ENCODE measurements at regions not wholly inside any gene's neighbourhood (a gene's known extent, or its start where the extent isn't known, plus 50 kb on each side); places are given as distances from the start of the nearest gene placed in this dataset.

GRCh38 chr6:14430218-14430617, 312.6 kb downstream of the CD83 start:
- H3K4me3 ChIP-seq (ENCODE audit: low read length in 3 of 3), result no peak overlapping the region
- no peaks in the 10 kb centered on the region for H3K27me3 ChIP-seq (ENCODE audit: control insufficient read depth in 3 of 3, insufficient read depth in 3 of 3, low read length in 3 of 3)
- no peaks in the 10 kb centered on the region for H3K36me3 ChIP-seq (ENCODE audit: control insufficient read depth in 3 of 3, insufficient read depth in 3 of 3, low read length in 3 of 3)
- no peaks in the 10 kb centered on the region for H3K9me3 ChIP-seq (ENCODE audit: control insufficient read depth in 3 of 3, low read length in 3 of 3)
- H3K9ac ChIP-seq (ENCODE audit: low read depth in 1 of 3, low read length in 3 of 3), result no peak overlapping the region
- H3K4me1 ChIP-seq (ENCODE audit: control insufficient read depth in 3 of 3, insufficient read depth in 3 of 3, low read length in 3 of 3), result peaks cover 3 to 7% (median 5%) of the 10 kb centered on the region in 3 donors
- H3K27ac ChIP-seq (ENCODE audit: low read depth, low read length), result no peak overlapping the region

DNA sequence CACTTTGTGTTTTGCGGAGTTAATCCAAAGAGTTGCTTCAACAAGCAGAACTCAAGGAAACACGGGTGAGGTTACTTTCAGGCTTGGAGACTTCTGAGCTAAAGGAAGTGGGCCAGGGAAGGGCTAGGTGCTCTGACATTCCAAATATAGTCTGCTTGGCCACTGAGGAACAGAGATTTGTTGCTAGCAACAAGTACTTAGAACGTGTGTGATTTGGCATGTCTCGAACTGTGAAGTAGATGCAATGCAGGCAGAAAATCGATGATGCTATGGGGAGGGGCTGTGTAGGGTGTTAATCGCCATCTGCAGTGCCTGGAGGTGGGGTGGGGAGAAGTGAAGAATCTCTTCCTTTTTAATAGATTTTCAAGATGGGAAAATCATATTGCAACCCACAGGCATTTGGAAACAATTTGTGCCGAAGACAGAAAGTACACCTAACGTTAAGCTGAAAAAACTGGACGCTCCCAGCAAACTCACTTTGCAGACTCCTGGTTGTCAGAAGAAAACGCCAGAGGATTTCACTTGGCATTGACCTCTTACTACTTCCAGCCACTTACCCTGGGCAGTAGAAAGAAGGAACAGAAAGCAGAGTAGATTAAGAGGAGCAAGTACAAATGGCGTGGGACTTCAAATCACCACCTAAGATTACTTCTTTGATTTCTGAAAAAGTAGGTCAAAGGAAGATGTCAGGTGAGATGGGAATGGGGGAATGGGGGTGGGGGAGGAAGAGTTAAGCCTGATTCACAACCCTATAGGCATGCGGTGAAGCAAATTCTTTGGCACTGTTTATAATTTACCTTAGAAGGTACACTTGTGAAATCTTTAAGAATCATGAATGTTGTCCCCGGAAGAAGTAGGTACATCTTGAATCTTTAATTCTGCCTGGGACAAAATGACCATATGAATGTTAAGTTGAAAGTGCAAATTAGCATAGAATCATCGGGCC, 314.1 kb downstream of the CD83 start:
- H3K27ac ChIP-seq (ENCODE audit: low read depth, low read length), result no peak overlapping the region

DNA sequence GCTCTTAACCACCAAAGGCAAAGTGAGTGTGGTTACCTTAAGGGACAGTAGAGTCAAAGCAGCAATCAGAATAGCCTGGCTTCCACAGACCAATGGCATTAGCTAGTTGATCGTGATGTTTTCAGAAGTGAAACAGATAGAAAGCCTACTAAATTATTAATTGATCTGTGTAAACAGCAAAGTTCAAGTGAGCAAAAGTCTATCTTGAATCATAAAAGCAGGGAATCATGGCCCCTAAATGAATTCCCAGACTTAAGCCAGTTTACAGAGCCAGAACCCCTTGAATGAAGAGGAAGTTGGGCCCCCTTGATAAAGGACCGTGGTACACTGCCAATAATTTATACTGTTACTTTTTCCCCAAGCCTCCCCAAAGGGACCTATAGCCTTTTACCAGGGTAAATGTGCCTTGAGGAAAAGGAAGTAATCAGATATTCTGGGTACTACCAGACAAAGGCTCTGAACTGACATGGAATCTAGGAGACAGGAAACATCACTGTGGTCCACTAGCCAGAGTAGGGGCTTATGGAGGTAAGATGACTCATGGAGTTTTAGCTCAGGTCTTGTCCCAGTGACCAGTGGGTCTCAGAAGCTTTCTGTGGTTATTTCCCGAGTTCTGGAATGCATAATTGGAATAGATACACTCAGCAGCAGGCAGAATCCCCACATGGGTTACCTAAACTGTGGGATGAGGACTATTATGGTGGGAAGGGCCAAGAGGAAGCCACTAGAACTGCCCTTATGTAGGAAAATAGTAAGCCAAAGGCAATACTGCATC, 317.5 kb downstream of the CD83 start:
- no peak overlapping the region for H3K27ac ChIP-seq (ENCODE audit: low read depth, low read length)
- H3K4me3 ChIP-seq (ENCODE audit: low read length in 3 of 3), result no peak overlapping the region

More for the DNA sequence above, 314.1 kb downstream of the CD83 start:
- Histone ChIP-seq H3K9me3 (ENCODE audit: control insufficient read depth in 3 of 3, low read length in 3 of 3) (no peaks in the 10 kb centered on the region), H3K4me3 (ENCODE audit: low read length in 3 of 3) (peak overlapping the region in 2 of 3 donors; percentile 22 to 48), H3K4me1 (ENCODE audit: control insufficient read depth in 3 of 3, insufficient read depth in 3 of 3, low read length in 3 of 3) (peaks cover 3 to 7% (median 5%) of the 10 kb centered on the region in 3 donors), H3K27me3 (ENCODE audit: control insufficient read depth in 3 of 3, insufficient read depth in 3 of 3, low read length in 3 of 3) (no peaks in the 10 kb centered on the region), H3K9ac (ENCODE audit: low read depth in 1 of 3, low read length in 3 of 3) (no peak overlapping the region), H3K36me3 (ENCODE audit: control insufficient read depth in 3 of 3, insufficient read depth in 3 of 3, low read length in 3 of 3) (no peaks in the 10 kb centered on the region)

GRCh38 chr6:14436592-14437132, 319.1 kb downstream of the CD83 start:
- Histone ChIP-seq H3K4me3 (ENCODE audit: low read length in 3 of 3) (no peak overlapping the region), H3K27me3 (ENCODE audit: control insufficient read depth in 3 of 3, insufficient read depth in 3 of 3, low read length in 3 of 3) (no peaks in the 10 kb centered on the region), H3K27ac (ENCODE audit: low read depth, low read length) (no peak overlapping the region), H3K9ac (ENCODE audit: low read depth in 1 of 3, low read length in 3 of 3) (no peak overlapping the region), H3K36me3 (ENCODE audit: control insufficient read depth in 3 of 3, insufficient read depth in 3 of 3, low read length in 3 of 3) (no peaks in the 10 kb centered on the region), H3K4me1 (ENCODE audit: control insufficient read depth in 3 of 3, insufficient read depth in 3 of 3, low read length in 3 of 3) (peaks cover 8 to 15% (median 12%) of the 10 kb centered on the region in 3 donors), H3K9me3 (ENCODE audit: control insufficient read depth in 3 of 3, low read length in 3 of 3) (no peaks in the 10 kb centered on the region)

More for the DNA sequence above, 317.5 kb downstream of the CD83 start:
- Histone ChIP-seq H3K27me3 (ENCODE audit: control insufficient read depth in 3 of 3, insufficient read depth in 3 of 3, low read length in 3 of 3) (no peaks in the 10 kb centered on the region), H3K4me1 (ENCODE audit: control insufficient read depth in 3 of 3, insufficient read depth in 3 of 3, low read length in 3 of 3) (peaks cover 3 to 7% (median 5%) of the 10 kb centered on the region in 3 donors), H3K9ac (ENCODE audit: low read depth in 1 of 3, low read length in 3 of 3) (no peak overlapping the region), H3K36me3 (ENCODE audit: control insufficient read depth in 3 of 3, insufficient read depth in 3 of 3, low read length in 3 of 3) (no peaks in the 10 kb centered on the region), H3K9me3 (ENCODE audit: control insufficient read depth in 3 of 3, low read length in 3 of 3) (no peaks in the 10 kb centered on the region)

GRCh38 chr6:14439419-14439818, 321.8 kb downstream of the CD83 start:
- Histone ChIP-seq H3K36me3 (ENCODE audit: control insufficient read depth in 3 of 3, insufficient read depth in 3 of 3, low read length in 3 of 3) (no peaks in the 10 kb centered on the region), H3K4me1 (ENCODE audit: control insufficient read depth in 3 of 3, insufficient read depth in 3 of 3, low read length in 3 of 3) (peaks cover 14 to 18% (median 18%) of the 10 kb centered on the region in 3 donors)

DNA sequence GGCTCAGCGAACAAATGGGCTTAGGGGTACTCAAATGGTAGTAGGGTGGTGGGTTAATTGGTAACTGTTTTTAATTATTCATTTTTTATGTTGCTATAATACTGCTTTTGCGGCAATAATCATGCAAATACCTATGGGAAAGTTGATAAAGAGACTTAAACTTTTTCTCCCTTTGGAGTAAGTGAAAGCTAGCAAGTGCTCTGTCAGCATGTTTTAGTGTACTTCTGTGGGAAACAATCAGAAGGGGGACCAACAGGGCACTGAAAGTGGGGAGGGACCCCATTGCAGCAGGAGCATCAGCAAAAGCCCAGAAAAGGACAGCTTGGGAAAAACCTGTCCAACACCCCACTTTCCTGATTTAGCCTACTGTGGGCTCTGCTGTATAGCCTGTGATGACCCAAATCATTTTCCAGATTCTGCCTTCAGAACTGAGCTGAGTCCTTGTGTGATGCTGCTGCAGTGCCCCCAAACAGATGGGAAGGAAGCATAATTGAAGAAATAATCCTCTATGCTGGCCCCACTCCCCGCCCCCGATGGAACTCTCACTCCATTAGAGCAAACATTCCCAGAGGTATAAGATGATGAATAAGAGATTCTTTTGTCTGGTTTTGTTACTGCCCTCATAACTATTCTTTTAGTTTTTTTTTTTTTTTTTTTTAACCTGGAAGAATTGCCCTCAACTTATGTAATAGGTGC, 322.8 kb downstream of the CD83 start:
- H3K36me3 ChIP-seq (ENCODE audit: control insufficient read depth in 3 of 3, insufficient read depth in 3 of 3, low read length in 3 of 3), result no peaks in the 10 kb centered on the region
- no peak overlapping the region for H3K9ac ChIP-seq (ENCODE audit: low read depth in 1 of 3, low read length in 3 of 3)
- H3K27me3 ChIP-seq (ENCODE audit: control insufficient read depth in 3 of 3, insufficient read depth in 3 of 3, low read length in 3 of 3), result no peaks in the 10 kb centered on the region
- H3K4me3 ChIP-seq (ENCODE audit: low read length in 3 of 3), result no peak overlapping the region
- no peaks in the 10 kb centered on the region for H3K9me3 ChIP-seq (ENCODE audit: control insufficient read depth in 3 of 3, low read length in 3 of 3)
- peaks cover 14 to 18% (median 18%) of the 10 kb centered on the region in 3 donors for H3K4me1 ChIP-seq (ENCODE audit: control insufficient read depth in 3 of 3, insufficient read depth in 3 of 3, low read length in 3 of 3)
- no peak overlapping the region for H3K27ac ChIP-seq (ENCODE audit: low read depth, low read length)

More at GRCh38 chr6:14439419-14439818, 321.8 kb downstream of the CD83 start:
- H3K9ac ChIP-seq (ENCODE audit: low read depth in 1 of 3, low read length in 3 of 3), result no peak overlapping the region
- H3K4me3 ChIP-seq (ENCODE audit: low read length in 3 of 3), result no peak overlapping the region
- no peaks in the 10 kb centered on the region for H3K27me3 ChIP-seq (ENCODE audit: control insufficient read depth in 3 of 3, insufficient read depth in 3 of 3, low read length in 3 of 3)
- H3K27ac ChIP-seq (ENCODE audit: low read depth, low read length), result no peak overlapping the region
- H3K9me3 ChIP-seq (ENCODE audit: control insufficient read depth in 3 of 3, low read length in 3 of 3), result no peaks in the 10 kb centered on the region

DNA sequence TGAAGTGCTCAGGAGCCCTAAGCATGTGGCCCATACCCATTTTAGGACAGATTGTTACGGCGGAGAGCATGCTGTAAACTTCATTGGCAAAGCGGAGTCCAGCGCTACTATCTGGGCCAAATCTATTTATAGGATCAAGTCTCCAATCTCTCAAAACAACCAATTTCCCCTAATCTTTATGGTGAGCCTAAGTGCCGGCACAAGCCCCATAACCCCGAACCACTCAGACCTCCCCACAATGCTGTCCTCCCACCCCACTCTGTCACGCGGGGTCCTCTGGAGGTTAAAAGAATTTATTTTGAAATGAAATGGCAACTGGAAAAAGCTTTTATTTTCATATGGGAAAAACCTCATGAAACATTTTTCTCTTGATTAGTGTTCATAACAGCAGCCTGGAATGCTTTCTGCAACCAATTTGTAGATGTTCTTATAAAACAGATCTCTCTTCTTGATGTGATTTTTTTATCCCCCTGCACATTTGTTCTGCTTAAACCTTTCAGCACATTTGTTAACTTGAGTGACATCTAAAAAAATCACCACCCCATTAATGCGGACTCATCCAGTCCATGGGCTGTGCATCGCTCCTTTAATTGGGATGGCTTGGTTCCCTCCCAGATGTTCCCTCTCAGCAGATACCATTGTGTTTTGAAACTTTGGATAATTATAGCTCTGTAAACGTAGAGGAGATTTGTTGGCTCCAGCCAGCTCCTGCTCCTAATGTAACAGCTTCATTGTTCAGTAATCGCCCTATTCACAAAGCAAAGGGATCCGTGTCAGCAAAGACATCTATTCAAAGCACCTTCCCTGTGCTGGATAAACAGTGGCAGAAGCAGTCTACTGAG, 323.6 kb downstream of the CD83 start:
- Histone ChIP-seq H3K27me3 (ENCODE audit: control insufficient read depth in 3 of 3, insufficient read depth in 3 of 3, low read length in 3 of 3) (no peaks in the 10 kb centered on the region), H3K27ac (ENCODE audit: low read depth, low read length) (peak overlapping the region; percentile 32), H3K9ac (ENCODE audit: low read depth in 1 of 3, low read length in 3 of 3) (peak overlapping the region in 1 of 3 donors; percentile 55), H3K4me3 (ENCODE audit: low read length in 3 of 3) (peak overlapping the region in 1 of 3 donors; percentile 42), H3K4me1 (ENCODE audit: control insufficient read depth in 3 of 3, insufficient read depth in 3 of 3, low read length in 3 of 3) (peaks cover 14 to 18% (median 18%) of the 10 kb centered on the region in 3 donors), H3K9me3 (ENCODE audit: control insufficient read depth in 3 of 3, low read length in 3 of 3) (no peaks in the 10 kb centered on the region), H3K36me3 (ENCODE audit: control insufficient read depth in 3 of 3, insufficient read depth in 3 of 3, low read length in 3 of 3) (no peaks in the 10 kb centered on the region)

GRCh38 chr6:14442242-14442641, 324.7 kb downstream of the CD83 start:
- Histone ChIP-seq H3K27me3 (ENCODE audit: control insufficient read depth in 3 of 3, insufficient read depth in 3 of 3, low read length in 3 of 3) (no peaks in the 10 kb centered on the region), H3K4me1 (ENCODE audit: control insufficient read depth in 3 of 3, insufficient read depth in 3 of 3, low read length in 3 of 3) (peaks cover 14 to 18% (median 18%) of the 10 kb centered on the region in 3 donors), H3K27ac (ENCODE audit: low read depth, low read length) (peak overlapping the region; percentile 32), H3K9me3 (ENCODE audit: control insufficient read depth in 3 of 3, low read length in 3 of 3) (no peaks in the 10 kb centered on the region), H3K4me3 (ENCODE audit: low read length in 3 of 3) (no peak overlapping the region), H3K9ac (ENCODE audit: low read depth in 1 of 3, low read length in 3 of 3) (no peak overlapping the region), H3K36me3 (ENCODE audit: control insufficient read depth in 3 of 3, insufficient read depth in 3 of 3, low read length in 3 of 3) (no peaks in the 10 kb centered on the region)
